NCI-H2227 treated with DMSO at 0.1 percent for 48 hours (cell line): ENCODE measurements at regions not wholly inside any gene's neighbourhood (a gene's known extent, or its start where the extent isn't known, plus 50 kb on each side); places are given as distances from the start of the nearest gene placed in this dataset.
"Not testable (repeated sequence)": the region's sequence is repeated elsewhere in the genome, so short reads cannot be mapped to it uniquely, and the experiment has no call there.

Source experiments
- DNase-seq: peaks from one replicate; lab custom pipeline; 2025; lab: John Stamatoyannopoulos, UW

DNA sequence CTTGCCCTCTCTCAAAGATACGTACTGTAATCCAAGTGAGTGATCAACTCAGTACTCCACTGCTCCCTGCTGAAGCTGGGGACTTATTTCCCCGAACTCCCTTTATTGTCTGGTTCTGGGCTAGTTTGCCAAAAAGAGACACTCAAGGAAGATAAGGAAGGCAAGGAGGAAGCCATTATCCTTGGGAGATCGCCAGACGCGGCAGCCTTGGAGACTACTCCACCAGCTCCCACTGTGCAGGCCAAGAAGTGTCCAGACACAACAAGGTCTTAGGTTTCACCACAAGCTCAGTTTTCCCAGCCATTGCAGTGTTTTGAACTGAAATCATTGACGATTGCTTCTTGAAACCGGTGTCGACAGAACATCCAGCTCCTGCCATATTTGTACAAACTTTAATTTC, 439.6 kb upstream of the UBE2E3 start:
- DNase-seq, result no peak

GRCh38 chr2:180539541-180539940, 440.9 kb upstream of the UBE2E3 start:
- DNase-seq, result no peak

DNA sequence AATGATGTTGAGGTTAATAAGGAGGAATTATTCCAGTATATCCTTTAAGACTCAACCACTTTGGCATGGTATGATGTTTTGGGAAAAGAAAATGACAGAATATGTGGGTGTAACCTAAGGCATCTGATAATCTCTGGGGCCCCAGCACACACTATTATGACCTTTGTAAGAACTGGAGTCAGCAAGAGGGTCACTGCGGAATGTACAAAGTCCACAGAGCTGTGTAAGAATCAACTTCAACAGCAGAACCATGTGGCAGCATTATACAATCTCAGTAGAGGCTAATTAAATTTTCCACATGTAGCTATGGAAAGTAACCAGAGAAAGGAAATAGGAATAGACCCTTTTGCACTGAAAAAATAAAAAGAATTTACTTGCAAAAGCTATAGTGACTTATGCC, 445.1 kb upstream of the UBE2E3 start:
- no peak for DNase-seq

GRCh38 chr2:180531787-180532186, 448.6 kb upstream of the UBE2E3 start:
- not testable (repeated sequence) for DNase-seq

- peak; percentile 86 for DNase-seq
Measured at GRCh38 chr2:180524499-180524898, 455.9 kb upstream of the UBE2E3 start.

DNA sequence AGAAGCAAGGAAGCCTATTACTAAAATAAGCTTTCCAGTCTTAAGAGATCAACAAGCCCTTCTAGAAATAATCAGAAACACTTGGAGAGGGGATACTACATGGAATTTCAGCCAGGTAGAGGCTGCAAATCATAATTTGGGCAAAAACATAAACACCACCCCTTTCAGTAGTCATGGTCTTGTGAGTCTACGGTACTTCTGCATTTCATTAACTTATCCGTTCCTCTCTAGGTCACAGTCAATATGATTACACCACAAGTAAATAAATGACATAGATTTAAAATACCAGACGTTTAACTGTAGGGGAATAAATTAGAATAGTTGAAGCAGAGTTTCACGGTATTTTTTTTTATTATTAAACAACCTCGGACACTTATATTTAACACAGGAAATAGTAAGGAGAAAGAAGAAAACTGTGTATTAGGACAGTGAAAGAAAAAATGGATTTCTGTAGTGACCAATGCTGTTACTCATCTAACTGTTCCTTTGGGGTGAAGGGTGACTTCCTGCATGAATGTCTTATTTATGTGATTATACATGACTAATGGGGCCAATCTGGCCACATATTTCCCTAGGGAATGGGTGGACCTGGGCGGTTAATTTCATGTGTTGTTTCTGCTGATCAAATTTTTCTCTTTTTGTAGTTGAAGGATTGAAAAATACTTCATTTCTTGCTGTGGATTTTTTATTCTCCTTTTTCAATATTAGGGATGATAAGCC, 456.6 kb upstream of the UBE2E3 start:
- no peak for DNase-seq

GRCh38 chr2:180520921-180521581, 459.4 kb upstream of the UBE2E3 start:
- no peak for DNase-seq

DNA sequence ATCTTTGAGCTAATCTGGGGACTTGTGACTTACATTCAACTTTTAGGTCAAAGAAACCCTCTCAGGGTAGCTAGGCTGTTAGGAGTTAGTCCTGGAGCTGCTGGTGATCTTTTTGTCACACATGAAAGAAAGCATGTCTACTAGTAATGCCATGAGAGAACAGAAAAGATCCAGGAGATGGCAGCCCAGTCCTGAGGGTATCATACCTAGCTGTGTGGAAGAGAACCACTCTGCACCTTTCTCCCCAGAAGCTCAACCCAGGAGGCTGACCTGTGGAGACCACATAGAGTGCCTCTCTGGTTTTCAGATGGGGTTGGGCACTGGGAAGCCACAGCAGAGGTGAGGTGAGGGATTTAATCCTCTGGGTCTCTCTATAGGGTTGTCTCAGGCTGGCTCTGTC, 460.2 kb upstream of the UBE2E3 start:
- DNase-seq, result no peak

- no peak for DNase-seq
Measured at GRCh38 chr2:180519276-180519675, 461.1 kb upstream of the UBE2E3 start.

DNA sequence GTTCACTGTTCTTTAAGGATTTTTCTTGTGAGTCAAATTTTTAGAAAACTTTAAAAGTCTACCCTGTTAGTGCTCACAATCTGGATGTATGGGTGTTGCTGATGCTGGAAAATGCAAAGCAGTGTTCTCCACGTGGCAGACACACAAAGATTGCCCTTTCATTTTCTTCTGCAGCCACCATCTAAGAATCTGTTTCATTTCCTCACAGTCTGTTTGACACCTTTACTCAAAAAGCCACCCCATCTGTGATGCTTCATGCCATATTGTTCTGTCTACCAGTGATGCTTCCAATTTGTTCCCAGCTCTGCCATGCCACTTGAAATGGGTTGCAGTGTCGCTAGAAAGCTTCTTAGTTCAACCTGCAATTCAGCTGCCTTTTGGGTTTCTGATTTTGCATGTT, 464.2 kb upstream of the UBE2E3 start:
- DNase-seq, result no peak

DNA sequence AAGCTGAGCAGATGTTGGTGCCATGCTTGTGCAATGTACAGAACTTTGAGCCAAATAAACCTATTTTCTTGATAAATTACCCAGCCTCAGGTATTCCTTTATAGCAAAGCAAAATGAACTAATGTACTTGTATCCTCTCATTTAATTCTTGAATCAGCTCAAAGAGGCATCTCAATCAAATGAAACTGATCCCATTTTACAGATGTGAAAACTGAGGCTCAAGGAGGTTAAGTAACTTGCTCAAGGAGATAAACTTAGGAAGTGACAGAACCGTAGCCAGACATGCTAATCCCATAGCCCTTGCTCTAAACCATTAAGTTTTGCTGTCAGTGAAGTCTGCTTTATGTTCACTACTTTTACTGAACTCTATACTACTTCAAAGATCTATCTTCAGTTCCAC, 467.0 kb upstream of the UBE2E3 start:
- no peak for DNase-seq

DNA sequence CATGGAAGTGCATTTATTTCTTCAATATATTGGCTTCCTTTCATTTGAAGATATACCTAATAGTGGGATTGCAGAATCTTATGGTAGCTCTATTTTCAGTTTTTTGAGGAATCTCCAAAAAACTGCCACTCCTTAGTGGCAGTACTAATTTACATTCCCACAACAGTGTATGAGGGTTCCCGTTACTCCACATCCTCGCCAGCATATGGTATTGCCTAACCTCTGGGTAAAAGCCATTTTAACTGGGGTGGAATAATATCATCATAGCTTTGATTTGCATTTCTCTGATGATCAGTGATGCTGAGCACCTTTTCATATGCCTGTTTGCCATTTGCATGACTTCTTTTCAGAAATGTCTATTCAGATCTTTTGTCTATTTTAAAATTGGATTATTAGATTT, 471.9 kb upstream of the UBE2E3 start:
- DNase-seq, result no peak

- DNase-seq, result no peak
Measured at GRCh38 chr2:180507028-180507427, 473.4 kb upstream of the UBE2E3 start.

DNA sequence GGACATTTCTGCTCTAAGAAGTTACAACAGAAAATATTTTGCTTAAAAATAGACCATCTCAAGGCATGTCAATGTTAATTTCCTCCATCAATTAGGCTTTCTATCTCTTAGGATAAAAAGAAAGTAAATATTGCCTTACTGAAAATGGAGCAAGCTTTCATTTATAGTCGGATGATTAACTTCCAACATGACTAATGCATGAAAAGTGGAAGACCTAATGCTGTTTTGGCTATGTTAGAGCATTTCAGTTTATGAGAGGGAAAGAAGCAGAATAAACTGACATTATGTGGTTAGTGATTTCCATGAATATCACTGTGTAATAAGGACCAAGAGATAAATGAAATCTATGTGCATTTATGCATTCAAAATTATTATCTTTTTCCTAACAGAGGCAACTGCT, 475.2 kb upstream of the UBE2E3 start:
- no peak for DNase-seq

- no peak for DNase-seq
Measured at GRCh38 chr2:180497621-180498152, 482.7 kb upstream of the UBE2E3 start.

DNA sequence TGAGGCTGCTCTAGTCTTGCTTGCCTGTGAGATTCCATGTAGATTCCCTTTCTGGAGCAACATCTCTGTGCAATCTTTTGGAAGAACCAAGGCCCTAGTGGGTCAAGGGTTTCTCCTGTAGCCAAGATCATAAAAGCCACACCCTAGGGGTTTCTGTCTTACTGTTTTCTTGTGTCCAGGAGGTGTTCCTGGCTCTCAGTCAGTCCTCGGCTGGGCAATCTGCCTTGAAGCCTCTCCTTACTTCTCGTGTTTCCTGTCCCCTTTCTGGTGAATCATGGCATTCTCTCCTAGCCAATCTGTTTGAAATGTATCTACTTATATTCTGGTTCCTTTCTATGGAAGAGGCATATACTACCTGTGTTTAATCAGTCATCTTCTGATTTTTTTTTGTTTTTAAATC, 484.8 kb upstream of the UBE2E3 start:
- no peak for DNase-seq

- no peak for DNase-seq
Measured at GRCh38 chr2:180494286-180494685, 486.1 kb upstream of the UBE2E3 start.

DNA sequence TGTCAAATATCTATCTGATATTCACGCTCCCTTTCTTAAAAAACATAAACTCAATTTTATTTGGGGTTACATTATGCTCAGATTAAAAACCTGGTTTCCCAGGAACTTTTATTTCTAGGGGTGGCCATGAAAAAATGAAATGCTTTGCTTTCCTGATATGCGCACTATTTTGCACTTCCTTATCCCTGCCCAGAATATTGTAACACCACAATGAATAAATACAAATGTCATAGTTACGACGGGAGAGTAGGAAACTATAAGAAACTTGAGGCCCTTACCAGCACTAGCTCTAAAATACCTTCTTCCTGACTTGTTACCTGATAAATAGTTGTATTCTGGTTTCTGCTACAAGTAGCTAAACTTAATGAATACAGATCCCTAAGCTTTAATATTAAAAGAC, 475.6 kb upstream of the CWC22 start:
- DNase-seq, result no peak

- DNase-seq, result no peak
Measured at GRCh38 chr2:180481998-180482397, 474.9 kb upstream of the CWC22 start.

- DNase-seq, result no peak
Measured at GRCh38 chr2:180478883-180479282, 471.8 kb upstream of the CWC22 start.

GRCh38 chr2:180474716-180475115, 467.6 kb upstream of the CWC22 start:
- DNase-seq, result peak; percentile 18

DNA sequence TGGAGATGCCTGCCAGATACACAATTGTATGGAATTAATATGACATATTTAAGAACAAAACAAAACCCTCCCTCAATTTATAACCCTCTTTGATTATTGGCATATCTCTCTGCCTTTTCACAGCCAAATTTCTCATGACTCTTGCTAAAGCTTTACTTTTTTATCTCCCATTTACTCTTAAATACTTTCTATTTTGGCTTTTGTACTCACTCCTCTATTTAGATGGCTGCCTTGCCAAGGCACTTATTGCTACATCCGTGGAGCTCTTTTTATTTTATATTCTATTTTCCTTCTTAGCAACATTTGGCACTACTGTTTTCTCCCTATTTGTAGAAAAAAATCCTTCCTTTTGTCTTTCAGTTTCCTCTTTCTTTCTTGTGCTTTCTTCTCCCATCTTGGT, 466.4 kb upstream of the CWC22 start:
- DNase-seq, result no peak

GRCh38 chr2:180472133-180472532, 465.0 kb upstream of the CWC22 start:
- no peak for DNase-seq

- DNase-seq, result no peak
Measured at GRCh38 chr2:180463608-180464007, 456.5 kb upstream of the CWC22 start.
